ENCODE measurements at regions not wholly inside any gene's neighbourhood (a gene's known extent, or its start where the extent isn't known, plus 50 kb on each side); places are given as distances from the start of the nearest gene placed in this dataset.

- Histone ChIP-seq H3K9me2 (replicated peaks; ENCODE audit: control insufficient read depth, low read length) (no peaks in the 10 kb centered on the region), H3K79me2 (ENCODE audit: control insufficient read depth, low read length) (no peaks in the 10 kb centered on the region), H3K36me3 (ENCODE audit: control insufficient read depth, low read length) (no peaks in the 10 kb centered on the region), H4K20me1 (ENCODE audit: control insufficient read depth, insufficient read depth, low read depth, low read length) (no peaks in the 10 kb centered on the region), H3F3A (ENCODE audit: control insufficient read depth, insufficient read depth) (no peaks in the 10 kb centered on the region), H3K27me3 (ENCODE audit: control insufficient read depth, low read length) (no peaks in the 10 kb centered on the region), H3K4me3 (ENCODE audit: low read length) (no peak overlapping the region), H3K9me3 (ENCODE audit: control insufficient read depth, insufficient read depth, low read length) (no peaks in the 10 kb centered on the region), H3K4me2 (ENCODE audit: low read length) (no peak overlapping the region), H3K4me1 (ENCODE audit: control insufficient read depth, low read length) (no peaks in the 10 kb centered on the region), H3K27ac (ENCODE audit: low read depth, low read length) (no peak overlapping the region)
- TF ChIP-seq, protein P1, sequence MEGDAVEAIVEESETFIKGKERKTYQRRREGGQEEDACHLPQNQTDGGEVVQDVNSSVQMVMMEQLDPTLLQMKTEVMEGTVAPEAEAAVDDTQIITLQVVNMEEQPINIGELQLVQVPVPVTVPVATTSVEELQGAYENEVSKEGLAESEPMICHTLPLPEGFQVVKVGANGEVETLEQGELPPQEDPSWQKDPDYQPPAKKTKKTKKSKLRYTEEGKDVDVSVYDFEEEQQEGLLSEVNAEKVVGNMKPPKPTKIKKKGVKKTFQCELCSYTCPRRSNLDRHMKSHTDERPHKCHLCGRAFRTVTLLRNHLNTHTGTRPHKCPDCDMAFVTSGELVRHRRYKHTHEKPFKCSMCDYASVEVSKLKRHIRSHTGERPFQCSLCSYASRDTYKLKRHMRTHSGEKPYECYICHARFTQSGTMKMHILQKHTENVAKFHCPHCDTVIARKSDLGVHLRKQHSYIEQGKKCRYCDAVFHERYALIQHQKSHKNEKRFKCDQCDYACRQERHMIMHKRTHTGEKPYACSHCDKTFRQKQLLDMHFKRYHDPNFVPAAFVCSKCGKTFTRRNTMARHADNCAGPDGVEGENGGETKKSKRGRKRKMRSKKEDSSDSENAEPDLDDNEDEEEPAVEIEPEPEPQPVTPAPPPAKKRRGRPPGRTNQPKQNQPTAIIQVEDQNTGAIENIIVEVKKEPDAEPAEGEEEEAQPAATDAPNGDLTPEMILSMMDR (IDR thresholded peaks at IDR 0.05; ENCODE audit: low read depth, low read length, poor library complexity, severe bottlenecking): no peak
- TF ChIP-seq EZH2phosphoT487 (IDR thresholded peaks at IDR 0.05; ENCODE audit: borderline replicate concordance, low read length): no peak
Measured at GRCh38 chr6:80466981-80467380, 360.5 kb downstream of the BCKDHB start.

DNA sequence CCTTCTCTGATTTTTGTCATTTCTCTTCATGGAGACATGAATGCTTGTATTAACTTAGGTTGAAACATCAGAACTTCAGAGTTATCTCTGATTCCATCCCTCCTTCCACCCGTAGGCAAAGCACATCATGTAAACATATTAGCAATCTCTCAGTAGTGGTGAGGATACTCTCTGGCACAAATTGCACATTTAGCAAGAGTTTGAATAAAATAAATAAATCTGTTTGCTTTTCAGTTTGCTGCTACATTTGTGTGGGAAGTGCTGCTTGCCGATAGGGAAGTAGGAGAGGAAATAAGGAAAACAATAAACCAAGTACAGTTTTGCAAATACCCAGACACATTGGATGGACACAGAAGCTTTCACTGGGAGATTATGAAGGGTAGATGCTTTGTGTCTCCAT is 359.0 kb downstream of the BCKDHB start:
- H3K27me3 ChIP-seq (ENCODE audit: control insufficient read depth, low read length): no peaks in the 10 kb centered on the region
- no peaks in the 10 kb centered on the region for H3F3A ChIP-seq (ENCODE audit: control insufficient read depth, insufficient read depth)
- no peak for TF ChIP-seq EZH2phosphoT487 (IDR thresholded peaks at IDR 0.05; ENCODE audit: borderline replicate concordance, low read length)
- TF ChIP-seq, protein P1 (IDR thresholded peaks at IDR 0.05; ENCODE audit: low read depth, low read length, poor library complexity, severe bottlenecking): no peak
- no peaks in the 10 kb centered on the region for H3K79me2 ChIP-seq (ENCODE audit: control insufficient read depth, low read length)
- no peaks in the 10 kb centered on the region for H3K9me3 ChIP-seq (ENCODE audit: control insufficient read depth, insufficient read depth, low read length)
- H3K36me3 ChIP-seq (ENCODE audit: control insufficient read depth, low read length): no peaks in the 10 kb centered on the region
- H3K4me1 ChIP-seq (ENCODE audit: control insufficient read depth, low read length): no peaks in the 10 kb centered on the region
- H3K27ac ChIP-seq (ENCODE audit: low read depth, low read length): no peak overlapping the region
- H3K4me2 ChIP-seq (ENCODE audit: low read length): no peak overlapping the region
- no peaks in the 10 kb centered on the region for H3K9me2 ChIP-seq (replicated peaks; ENCODE audit: control insufficient read depth, low read length)
- no peak overlapping the region for H3K4me3 ChIP-seq (ENCODE audit: low read length)
- no peaks in the 10 kb centered on the region for H4K20me1 ChIP-seq (ENCODE audit: control insufficient read depth, insufficient read depth, low read depth, low read length)

DNA sequence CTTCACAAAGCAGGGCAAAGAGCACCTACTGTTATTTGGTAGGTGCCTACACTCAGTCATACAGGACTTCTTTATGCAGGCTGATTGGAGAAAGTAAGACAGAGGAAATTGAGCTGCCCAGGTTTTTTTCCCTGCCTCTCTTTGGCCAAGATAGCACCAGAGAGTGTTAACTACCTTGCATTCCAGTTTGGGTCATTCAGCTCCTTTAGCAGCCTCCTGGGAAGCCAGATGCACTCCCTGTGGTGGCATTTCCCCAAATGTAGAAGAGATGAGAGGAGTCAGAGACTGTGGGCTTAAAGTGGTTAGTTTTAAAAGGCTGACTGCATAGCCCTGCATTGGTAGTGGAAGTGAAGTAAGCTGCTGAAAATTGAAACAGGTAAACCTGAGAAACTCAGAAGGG is 358.4 kb downstream of the BCKDHB start:
- no peaks in the 10 kb centered on the region for H3K27me3 ChIP-seq (ENCODE audit: control insufficient read depth, low read length)
- no peaks in the 10 kb centered on the region for H3K9me3 ChIP-seq (ENCODE audit: control insufficient read depth, insufficient read depth, low read length)
- H3K36me3 ChIP-seq (ENCODE audit: control insufficient read depth, low read length): no peaks in the 10 kb centered on the region
- no peaks in the 10 kb centered on the region for H3K9me2 ChIP-seq (replicated peaks; ENCODE audit: control insufficient read depth, low read length)
- no peak overlapping the region for H3K27ac ChIP-seq (ENCODE audit: low read depth, low read length)
- no peaks in the 10 kb centered on the region for H3F3A ChIP-seq (ENCODE audit: control insufficient read depth, insufficient read depth)
- H4K20me1 ChIP-seq (ENCODE audit: control insufficient read depth, insufficient read depth, low read depth, low read length): no peaks in the 10 kb centered on the region
- TF ChIP-seq, protein P1 (IDR thresholded peaks at IDR 0.05; ENCODE audit: low read depth, low read length, poor library complexity, severe bottlenecking): no peak
- TF ChIP-seq EZH2phosphoT487 (IDR thresholded peaks at IDR 0.05; ENCODE audit: borderline replicate concordance, low read length): no peak
- H3K4me2 ChIP-seq (ENCODE audit: low read length): no peak overlapping the region
- no peaks in the 10 kb centered on the region for H3K79me2 ChIP-seq (ENCODE audit: control insufficient read depth, low read length)
- no peaks in the 10 kb centered on the region for H3K4me1 ChIP-seq (ENCODE audit: control insufficient read depth, low read length)
- H3K4me3 ChIP-seq (ENCODE audit: low read length): no peak overlapping the region

GRCh38 chr6:80463197-80463596 is 356.7 kb downstream of the BCKDHB start:
- H3K9me3 ChIP-seq (ENCODE audit: control insufficient read depth, insufficient read depth, low read length): no peaks in the 10 kb centered on the region
- no peak overlapping the region for H3K27ac ChIP-seq (ENCODE audit: low read depth, low read length)
- H3K4me2 ChIP-seq (ENCODE audit: low read length): no peak overlapping the region
- H3K4me3 ChIP-seq (ENCODE audit: low read length): no peak overlapping the region
- H3F3A ChIP-seq (ENCODE audit: control insufficient read depth, insufficient read depth): no peaks in the 10 kb centered on the region
- no peaks in the 10 kb centered on the region for H3K4me1 ChIP-seq (ENCODE audit: control insufficient read depth, low read length)
- no peaks in the 10 kb centered on the region for H4K20me1 ChIP-seq (ENCODE audit: control insufficient read depth, insufficient read depth, low read depth, low read length)
- no peaks in the 10 kb centered on the region for H3K79me2 ChIP-seq (ENCODE audit: control insufficient read depth, low read length)
- no peaks in the 10 kb centered on the region for H3K27me3 ChIP-seq (ENCODE audit: control insufficient read depth, low read length)
- no peaks in the 10 kb centered on the region for H3K9me2 ChIP-seq (replicated peaks; ENCODE audit: control insufficient read depth, low read length)
- TF ChIP-seq EZH2phosphoT487 (IDR thresholded peaks at IDR 0.05; ENCODE audit: borderline replicate concordance, low read length): no peak
- TF ChIP-seq, protein P1 (IDR thresholded peaks at IDR 0.05; ENCODE audit: low read depth, low read length, poor library complexity, severe bottlenecking): no peak
- no peaks in the 10 kb centered on the region for H3K36me3 ChIP-seq (ENCODE audit: control insufficient read depth, low read length)

All from DOHH2 (cell line).